ENCODE measurements at regions not wholly inside any gene's neighbourhood (a gene's known extent, or its start where the extent isn't known, plus 50 kb on each side); places are given as distances from the start of the nearest gene placed in this dataset.

GRCh38 chr21:33157303-33157702 lies 72.4 kb upstream of the IFNAR2 start:
- TF ChIP-seq CTCF (IDR thresholded peaks at IDR 0.05 in 4 of 5, conservative IDR thresholded peaks at IDR 0.05 in 1 of 5) (no peak), POLR2A (IDR thresholded peaks at IDR 0.05) (no peak)

Data from gastrocnemius medialis (tissue), 4 donors.